ENCODE measurements at regions not wholly inside any gene's neighbourhood (a gene's known extent, or its start where the extent isn't known, plus 50 kb on each side); places are given as distances from the start of the nearest gene placed in this dataset.

GRCh38 chrX:15943391-15943790 is 88.8 kb upstream of the AP1S2 start:
- intact Hi-C loops (cut with DNase I): no loop called here
- Histone ChIP-seq H3K36me3 (no peaks in the 10 kb centered on the region), H3K4me3 (replicated peaks in 1 of 3) (no peak overlapping the region), H3K27ac (no peak overlapping the region), H3K27me3 (no peaks in the 10 kb centered on the region), H3K4me1 (no peaks in the 10 kb centered on the region), H3K9me3 (no peaks in the 10 kb centered on the region)
- WGBS, 2 donors: 76 to 100% methylated on average over 2 of the region's 2 CpGs
- no peak for DNase-seq
- no peak for TF ChIP-seq POLR2A (IDR thresholded peaks at IDR 0.05)

GRCh38 chrX:15942307-15942706 is 87.7 kb upstream of the AP1S2 start:
- Histone ChIP-seq H3K4me1 (no peaks in the 10 kb centered on the region), H3K36me3 (no peaks in the 10 kb centered on the region), H3K27ac (no peak overlapping the region), H3K9me3 (no peaks in the 10 kb centered on the region), H3K27me3 (no peaks in the 10 kb centered on the region), H3K4me3 (replicated peaks in 1 of 3) (no peak overlapping the region)
- no peak for TF ChIP-seq POLR2A (IDR thresholded peaks at IDR 0.05)
- TF ChIP-seq, protein P1, sequence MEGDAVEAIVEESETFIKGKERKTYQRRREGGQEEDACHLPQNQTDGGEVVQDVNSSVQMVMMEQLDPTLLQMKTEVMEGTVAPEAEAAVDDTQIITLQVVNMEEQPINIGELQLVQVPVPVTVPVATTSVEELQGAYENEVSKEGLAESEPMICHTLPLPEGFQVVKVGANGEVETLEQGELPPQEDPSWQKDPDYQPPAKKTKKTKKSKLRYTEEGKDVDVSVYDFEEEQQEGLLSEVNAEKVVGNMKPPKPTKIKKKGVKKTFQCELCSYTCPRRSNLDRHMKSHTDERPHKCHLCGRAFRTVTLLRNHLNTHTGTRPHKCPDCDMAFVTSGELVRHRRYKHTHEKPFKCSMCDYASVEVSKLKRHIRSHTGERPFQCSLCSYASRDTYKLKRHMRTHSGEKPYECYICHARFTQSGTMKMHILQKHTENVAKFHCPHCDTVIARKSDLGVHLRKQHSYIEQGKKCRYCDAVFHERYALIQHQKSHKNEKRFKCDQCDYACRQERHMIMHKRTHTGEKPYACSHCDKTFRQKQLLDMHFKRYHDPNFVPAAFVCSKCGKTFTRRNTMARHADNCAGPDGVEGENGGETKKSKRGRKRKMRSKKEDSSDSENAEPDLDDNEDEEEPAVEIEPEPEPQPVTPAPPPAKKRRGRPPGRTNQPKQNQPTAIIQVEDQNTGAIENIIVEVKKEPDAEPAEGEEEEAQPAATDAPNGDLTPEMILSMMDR (IDR thresholded peaks at IDR 0.05): no peak
- 50 to 98% methylated on average over 2 of the region's 2 CpGs for WGBS, 2 donors
- DNase-seq: no peak
- intact Hi-C loops (cut with DNase I): no loop called here

- no peaks in the 10 kb centered on the region for H3K36me3 ChIP-seq
- no peaks in the 10 kb centered on the region for H3K9me3 ChIP-seq
- TF ChIP-seq, protein P1 (IDR thresholded peaks at IDR 0.05): no peak
- no peak for TF ChIP-seq POLR2A (IDR thresholded peaks at IDR 0.05)
- intact Hi-C loops (cut with DNase I): no loop called here
- no peaks in the 10 kb centered on the region for H3K27me3 ChIP-seq
- 78 to 92% methylated on average over 2 of the region's 2 CpGs for WGBS, 2 donors
- no peak overlapping the region for H3K27ac ChIP-seq
- H3K4me3 ChIP-seq (replicated peaks in 1 of 3): no peak overlapping the region
- DNase-seq: no peak
- no peaks in the 10 kb centered on the region for H3K4me1 ChIP-seq
Measured at GRCh38 chrX:15939737-15940136, 85.1 kb upstream of the AP1S2 start.

DNA sequence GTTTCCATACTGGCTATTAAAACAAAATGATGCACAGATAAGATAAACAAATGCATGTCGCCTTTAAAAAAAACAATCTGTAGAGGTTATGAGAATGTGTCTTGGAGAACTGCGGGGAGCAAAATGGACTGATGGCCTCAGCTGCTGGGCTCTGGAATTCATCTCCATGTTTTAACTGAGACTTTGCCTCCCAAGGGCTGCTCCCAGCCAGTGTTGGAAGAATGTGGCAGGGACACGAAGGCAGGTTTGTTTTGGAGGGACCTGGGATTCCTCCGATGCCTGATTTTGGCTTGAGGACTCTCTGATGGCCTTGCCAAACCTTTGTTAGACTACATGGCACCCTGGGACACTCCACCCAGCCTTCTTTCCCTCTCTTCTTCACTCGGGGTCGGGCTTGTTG is 83.5 kb upstream of the AP1S2 start:
- Histone ChIP-seq H3K27ac (no peak overlapping the region), H3K4me1 (no peaks in the 10 kb centered on the region), H3K4me3 (replicated peaks in 1 of 3) (no peak overlapping the region), H3K36me3 (no peaks in the 10 kb centered on the region), H3K9me3 (no peaks in the 10 kb centered on the region), H3K27me3 (no peaks in the 10 kb centered on the region)
- intact Hi-C loops (cut with DNase I): no loop called here
- TF ChIP-seq POLR2A (IDR thresholded peaks at IDR 0.05): no peak
- WGBS, 2 donors: 60 to 67% methylated on average over 6 of the region's 6 CpGs
- DNase-seq: no peak

GRCh38 chrX:15931362-15931761 is 76.7 kb upstream of the AP1S2 start:
- Histone ChIP-seq H3K27me3 (peaks cover 2% of the 10 kb centered on the region), H3K4me3 (replicated peaks in 1 of 3) (no peak overlapping the region), H3K4me1 (no peaks in the 10 kb centered on the region), H3K36me3 (no peaks in the 10 kb centered on the region), H3K9me3 (no peaks in the 10 kb centered on the region), H3K27ac (no peak overlapping the region)
- 48 to 51% methylated on average over 3 of the region's 3 CpGs for WGBS, 2 donors
- intact Hi-C loops (cut with DNase I): no loop called here
- DNase-seq: no peak
- no peak for TF ChIP-seq POLR2A (IDR thresholded peaks at IDR 0.05)
- TF ChIP-seq, protein P1 (IDR thresholded peaks at IDR 0.05): no peak

DNA sequence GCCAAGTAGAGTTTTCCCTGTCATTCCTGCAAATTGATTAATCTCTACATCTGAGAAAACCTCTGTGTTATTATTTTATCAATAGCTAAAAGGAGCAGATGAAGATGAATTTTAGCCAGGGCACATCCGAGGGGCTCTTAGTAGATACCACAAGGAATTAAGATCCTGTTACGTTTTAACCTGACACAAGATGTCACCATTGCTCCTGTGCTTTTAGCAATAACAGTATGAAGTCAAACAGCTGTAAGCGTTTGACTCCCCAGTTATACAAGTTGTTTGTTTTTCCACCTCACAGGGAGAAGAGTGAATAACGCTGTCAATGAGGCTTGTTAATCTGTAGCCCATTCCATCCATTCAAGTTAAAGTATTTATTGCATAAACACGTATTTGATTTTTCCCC is 76.0 kb upstream of the AP1S2 start:
- intact Hi-C loops (cut with DNase I): no loop called here
- Histone ChIP-seq H3K9me3 (no peaks in the 10 kb centered on the region), H3K27me3 (peaks cover 2% of the 10 kb centered on the region), H3K4me3 (replicated peaks in 1 of 3) (no peak overlapping the region), H3K36me3 (no peaks in the 10 kb centered on the region), H3K4me1 (no peaks in the 10 kb centered on the region), H3K27ac (no peak overlapping the region)
- WGBS, 2 donors: 6 to 23% methylated on average over 5 of the region's 5 CpGs
- TF ChIP-seq POLR2A (IDR thresholded peaks at IDR 0.05): no peak
- TF ChIP-seq, protein P1 (IDR thresholded peaks at IDR 0.05): peak in 1 of 6 experiments; percentile 15
- no peak for DNase-seq

Measured in thyroid gland (tissue), 4 donors.